Ureter (tissue), 1 donor: ENCODE measurements at regions not wholly inside any gene's neighbourhood (a gene's known extent, or its start where the extent isn't known, plus 50 kb on each side); places are given as distances from the start of the nearest gene placed in this dataset.

Experiments
- DNase-seq: peaks from one replicate; pipeline ENCODE4 v3.0.0-alpha.2; 2020; ENCODE audit warnings: low spot score
- donor health status: DM: yes; HTN: yes; CAD: no.

GRCh38 chr18:50444539-50444938 lies 69.7 kb downstream of the SKA1 start:
- DNase-seq: no peak

- no peak for DNase-seq
These were observed 71.8 kb downstream of the SKA1 start for GRCh38 chr18:50446629-50447028.

- no peak for DNase-seq
These were observed 72.4 kb downstream of the SKA1 start for GRCh38 chr18:50447102-50447741.

- DNase-seq: no peak
These were observed 73.1 kb downstream of the SKA1 start for GRCh38 chr18:50447952-50448351.

- DNase-seq: no peak
These were observed 76.4 kb downstream of the SKA1 start for GRCh38 chr18:50451100-50451842.

GRCh38 chr18:50453014-50453680 lies 78.3 kb downstream of the SKA1 start:
- no peak for DNase-seq

- DNase-seq: no peak
These were observed 78.9 kb downstream of the SKA1 start for GRCh38 chr18:50453732-50454131.

GRCh38 chr18:50454387-50454988 lies 79.6 kb downstream of the SKA1 start:
- DNase-seq: no peak

GRCh38 chr18:50456285-50456684 lies 81.4 kb downstream of the SKA1 start:
- no peak for DNase-seq

GRCh38 chr18:50457639-50458038 lies 82.8 kb downstream of the SKA1 start:
- no peak for DNase-seq

GRCh38 chr18:50458366-50458765 lies 83.5 kb downstream of the SKA1 start:
- DNase-seq: no peak

- DNase-seq: no peak
These were observed 84.0 kb downstream of the SKA1 start for GRCh38 chr18:50458796-50459195.

- DNase-seq: no peak
These were observed 85.2 kb downstream of the SKA1 start for GRCh38 chr18:50460062-50460461.

- DNase-seq: no peak
These were observed 85.9 kb downstream of the SKA1 start for GRCh38 chr18:50460716-50461115.

- DNase-seq: no peak
These were observed 86.4 kb downstream of the SKA1 start for GRCh38 chr18:50461251-50461650.

GRCh38 chr18:50465211-50466153 lies 90.6 kb downstream of the SKA1 start:
- DNase-seq: no peak

- DNase-seq: no peak
These were observed 91.8 kb downstream of the SKA1 start for GRCh38 chr18:50466634-50467033.

GRCh38 chr18:50468807-50469206 lies 91.1 kb upstream of the MAPK4 start:
- DNase-seq: no peak

GRCh38 chr18:50469380-50469781 lies 90.5 kb upstream of the MAPK4 start:
- DNase-seq: no peak

GRCh38 chr18:50472941-50473340 lies 86.9 kb upstream of the MAPK4 start:
- no peak for DNase-seq

- DNase-seq: no peak
These were observed 86.0 kb upstream of the MAPK4 start for GRCh38 chr18:50473881-50474280.
